ENCODE measurements at regions not wholly inside any gene's neighbourhood (a gene's known extent, or its start where the extent isn't known, plus 50 kb on each side); places are given as distances from the start of the nearest gene placed in this dataset.

DNA sequence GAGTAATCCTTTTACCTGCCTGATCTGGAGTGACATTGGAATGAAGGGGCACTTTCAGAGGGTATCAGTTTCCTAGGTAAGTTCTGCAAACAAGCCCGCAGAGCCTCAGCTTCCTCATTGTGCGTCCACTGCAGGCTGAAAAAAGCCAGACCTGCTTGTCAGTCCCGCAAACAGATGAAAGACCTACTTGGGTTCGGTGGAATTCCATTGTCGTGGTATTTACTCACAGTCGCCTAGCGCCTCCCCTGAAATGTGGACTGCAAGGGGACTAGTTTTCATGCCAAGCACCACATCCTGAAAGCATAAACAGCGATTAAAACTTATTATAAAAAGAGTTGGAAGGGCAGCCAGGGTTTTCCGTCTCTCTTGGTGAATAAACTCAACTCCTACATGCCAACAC lies 121.5 kb downstream of the PAX1 start:
- intact Hi-C loops (cut with micrococcal nuclease) = no loop called here
- Histone ChIP-seq H3K4me3 (ENCODE audit: low read length) (no peak overlapping the region), H3K9ac (ENCODE audit: low read length) (no peak overlapping the region), H3K9me3 (ENCODE audit: low read length) (no peaks in the 10 kb centered on the region), H3K79me2 (ENCODE audit: low read length) (no peaks in the 10 kb centered on the region), H2AFZ (ENCODE audit: low read length) (no peak overlapping the region), H3K27me3 (ENCODE audit: low read length) (peaks cover 10% of the 10 kb centered on the region; the same call in 1 of the 2 replicates), H3K36me3 (ENCODE audit: low read depth, low read length) (no peaks in the 10 kb centered on the region), H3K4me1 (ENCODE audit: insufficient read depth, low read length) (no peaks in the 10 kb centered on the region), H4K20me1 (ENCODE audit: low read length) (no peaks in the 10 kb centered on the region), H3F3A (ENCODE audit: low read length, unreplicated experiment) (no peaks in the 10 kb centered on the region), H3K9me2 (replicated peaks; ENCODE audit: low read length) (no peaks in the 10 kb centered on the region), H3K27ac (ENCODE audit: low read length) (no peak overlapping the region), H3K4me2 (ENCODE audit: low read length) (no peak overlapping the region)
- CTCF ChIA-PET = no interaction called here
- POLR2A ChIA-PET (ENCODE audit: unreplicated experiment) = no interaction called here
- BruUV-seq (replicated peaks) = no TSS peak
- no peak for DNase-seq
- ATAC-seq = no peak
- TF ChIP-seq EZH2phosphoT487 (IDR thresholded peaks at IDR 0.05; ENCODE audit: borderline replicate concordance, low read length) (no peak), EZH2 (IDR thresholded peaks at IDR 0.05; ENCODE audit: low read length, unreplicated experiment) (no peak)
- TF ChIP-seq, protein P1, sequence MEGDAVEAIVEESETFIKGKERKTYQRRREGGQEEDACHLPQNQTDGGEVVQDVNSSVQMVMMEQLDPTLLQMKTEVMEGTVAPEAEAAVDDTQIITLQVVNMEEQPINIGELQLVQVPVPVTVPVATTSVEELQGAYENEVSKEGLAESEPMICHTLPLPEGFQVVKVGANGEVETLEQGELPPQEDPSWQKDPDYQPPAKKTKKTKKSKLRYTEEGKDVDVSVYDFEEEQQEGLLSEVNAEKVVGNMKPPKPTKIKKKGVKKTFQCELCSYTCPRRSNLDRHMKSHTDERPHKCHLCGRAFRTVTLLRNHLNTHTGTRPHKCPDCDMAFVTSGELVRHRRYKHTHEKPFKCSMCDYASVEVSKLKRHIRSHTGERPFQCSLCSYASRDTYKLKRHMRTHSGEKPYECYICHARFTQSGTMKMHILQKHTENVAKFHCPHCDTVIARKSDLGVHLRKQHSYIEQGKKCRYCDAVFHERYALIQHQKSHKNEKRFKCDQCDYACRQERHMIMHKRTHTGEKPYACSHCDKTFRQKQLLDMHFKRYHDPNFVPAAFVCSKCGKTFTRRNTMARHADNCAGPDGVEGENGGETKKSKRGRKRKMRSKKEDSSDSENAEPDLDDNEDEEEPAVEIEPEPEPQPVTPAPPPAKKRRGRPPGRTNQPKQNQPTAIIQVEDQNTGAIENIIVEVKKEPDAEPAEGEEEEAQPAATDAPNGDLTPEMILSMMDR (conservative IDR thresholded peaks at IDR 0.05; ENCODE audit: low read depth, low read length) = no peak

DNA sequence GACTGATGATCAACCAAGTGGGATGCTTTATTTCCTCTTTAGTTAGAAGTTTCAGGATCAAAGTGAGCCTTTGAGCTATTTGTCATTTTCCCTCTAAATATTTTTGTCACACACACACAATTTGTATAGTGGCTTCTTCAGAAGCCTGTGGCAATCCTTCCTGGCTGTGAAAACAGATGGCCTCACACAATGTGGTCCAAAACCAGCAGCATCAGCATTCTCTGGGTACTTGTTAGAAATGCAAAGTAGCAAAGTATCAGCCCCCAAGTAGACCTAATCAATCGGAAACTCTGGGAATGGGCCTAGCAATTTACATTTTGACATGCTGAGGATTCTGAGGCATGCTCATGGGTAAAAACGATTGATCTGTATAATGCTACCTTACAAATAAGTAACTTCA lies 115.9 kb downstream of the PAX1 start:
- no peak overlapping the region for H3K4me2 ChIP-seq (ENCODE audit: low read length)
- H3F3A ChIP-seq (ENCODE audit: low read length, unreplicated experiment) = no peaks in the 10 kb centered on the region
- H3K4me1 ChIP-seq (ENCODE audit: insufficient read depth, low read length) = no peaks in the 10 kb centered on the region
- H3K36me3 ChIP-seq (ENCODE audit: low read depth, low read length) = no peaks in the 10 kb centered on the region
- no peaks in the 10 kb centered on the region for H3K9me2 ChIP-seq (replicated peaks; ENCODE audit: low read length)
- H3K9me3 ChIP-seq (ENCODE audit: low read length) = no peaks in the 10 kb centered on the region
- H3K4me3 ChIP-seq (ENCODE audit: low read length) = no peak overlapping the region
- no peak overlapping the region for H3K9ac ChIP-seq (ENCODE audit: low read length)
- H3K27ac ChIP-seq (ENCODE audit: low read length) = no peak overlapping the region
- intact Hi-C loops (cut with micrococcal nuclease) = no loop called here
- H3K27me3 ChIP-seq (ENCODE audit: low read length) = no peaks in the 10 kb centered on the region
- ChIA-PET POLR2A (ENCODE audit: unreplicated experiment) (no interaction called here), CTCF (no interaction called here)
- H4K20me1 ChIP-seq (ENCODE audit: low read length) = no peaks in the 10 kb centered on the region
- H2AFZ ChIP-seq (ENCODE audit: low read length) = no peak overlapping the region
- no TSS peak for BruUV-seq (replicated peaks)
- TF ChIP-seq EZH2 (IDR thresholded peaks at IDR 0.05; ENCODE audit: low read length, unreplicated experiment) (no peak), EZH2phosphoT487 (IDR thresholded peaks at IDR 0.05; ENCODE audit: borderline replicate concordance, low read length) (no peak)
- TF ChIP-seq, protein P1 (conservative IDR thresholded peaks at IDR 0.05; ENCODE audit: low read depth, low read length) = no peak
- ATAC-seq = no peak
- H3K79me2 ChIP-seq (ENCODE audit: low read length) = no peaks in the 10 kb centered on the region
- DNase-seq = no peak

DNA sequence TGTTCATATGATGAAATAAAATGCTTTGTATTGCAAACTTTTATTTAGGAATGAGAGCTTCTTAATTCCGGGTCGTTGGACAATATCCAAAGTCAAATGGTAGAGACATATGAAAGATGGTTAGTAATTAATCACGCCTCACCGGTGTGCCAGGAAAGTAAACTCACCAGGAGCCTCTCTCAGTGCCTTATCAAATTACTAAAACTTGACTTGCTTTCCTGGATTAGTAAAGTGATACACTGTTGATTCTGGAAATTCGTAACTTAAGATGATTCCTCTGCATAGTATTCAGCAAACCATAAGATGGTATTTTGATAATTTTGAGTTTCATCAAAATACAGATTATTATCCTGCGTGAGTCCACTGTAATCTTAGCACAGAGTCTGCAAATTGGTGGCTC lies 115.2 kb downstream of the PAX1 start:
- ChIA-PET POLR2A (ENCODE audit: unreplicated experiment) (no interaction called here), CTCF (no interaction called here)
- Histone ChIP-seq H2AFZ (ENCODE audit: low read length) (no peak overlapping the region), H4K20me1 (ENCODE audit: low read length) (no peaks in the 10 kb centered on the region), H3K27me3 (ENCODE audit: low read length) (no peaks in the 10 kb centered on the region), H3K36me3 (ENCODE audit: low read depth, low read length) (no peaks in the 10 kb centered on the region), H3K4me3 (ENCODE audit: low read length) (no peak overlapping the region), H3K79me2 (ENCODE audit: low read length) (no peaks in the 10 kb centered on the region), H3K4me1 (ENCODE audit: insufficient read depth, low read length) (no peaks in the 10 kb centered on the region), H3K27ac (ENCODE audit: low read length) (no peak overlapping the region), H3K9ac (ENCODE audit: low read length) (no peak overlapping the region), H3K4me2 (ENCODE audit: low read length) (no peak overlapping the region), H3K9me2 (replicated peaks; ENCODE audit: low read length) (no peaks in the 10 kb centered on the region), H3F3A (ENCODE audit: low read length, unreplicated experiment) (no peaks in the 10 kb centered on the region), H3K9me3 (ENCODE audit: low read length) (no peaks in the 10 kb centered on the region)
- intact Hi-C loops (cut with micrococcal nuclease) = no loop called here
- DNase-seq (no peak), ATAC-seq (no peak)
- BruUV-seq (replicated peaks) = no TSS peak
- TF ChIP-seq, protein P1 (conservative IDR thresholded peaks at IDR 0.05; ENCODE audit: low read depth, low read length) = no peak
- no peak for TF ChIP-seq EZH2 (IDR thresholded peaks at IDR 0.05; ENCODE audit: low read length, unreplicated experiment)

Data from PC-3 (cell line).